ENCODE measurements at regions not wholly inside any gene's neighbourhood (a gene's known extent, or its start where the extent isn't known, plus 50 kb on each side); places are given as distances from the start of the nearest gene placed in this dataset.

- DNase-seq, result no peak
These were observed 276.6 kb downstream of the ZNF621 start for GRCh38 chr3:40801284-40801741.

GRCh38 chr3:40803311-40803710 lies 278.6 kb downstream of the ZNF621 start:
- DNase-seq, result no peak

- no peak for DNase-seq
These were observed 280.7 kb downstream of the ZNF621 start for GRCh38 chr3:40805456-40805855.

GRCh38 chr3:40810813-40811212 lies 286.1 kb downstream of the ZNF621 start:
- DNase-seq, result no peak

- no peak for DNase-seq
These were observed 292.3 kb downstream of the ZNF621 start for GRCh38 chr3:40817017-40817416.

GRCh38 chr3:40821315-40821714 lies 296.6 kb downstream of the ZNF621 start:
- no peak for DNase-seq

GRCh38 chr3:40827226-40827625 lies 302.5 kb downstream of the ZNF621 start:
- no peak for DNase-seq

- DNase-seq, result no peak
These were observed 303.4 kb downstream of the ZNF621 start for GRCh38 chr3:40827942-40828688.

- no peak for DNase-seq
These were observed 304.1 kb downstream of the ZNF621 start for GRCh38 chr3:40828741-40829415.

- no peak for DNase-seq
These were observed 305.1 kb downstream of the ZNF621 start for GRCh38 chr3:40829876-40830275.

- no peak for DNase-seq
These were observed 312.5 kb downstream of the ZNF621 start for GRCh38 chr3:40837300-40837699.

GRCh38 chr3:40841131-40841530 lies 316.4 kb downstream of the ZNF621 start:
- no peak for DNase-seq

GRCh38 chr3:40841570-40842109 lies 316.9 kb downstream of the ZNF621 start:
- no peak for DNase-seq

- DNase-seq, result no peak
These were observed 318.0 kb downstream of the ZNF621 start for GRCh38 chr3:40842714-40843113.

GRCh38 chr3:40843208-40843624 lies 318.5 kb downstream of the ZNF621 start:
- no peak for DNase-seq

- DNase-seq, result no peak
These were observed 319.2 kb downstream of the ZNF621 start for GRCh38 chr3:40843851-40844548.

GRCh38 chr3:40844896-40845295 lies 320.1 kb downstream of the ZNF621 start:
- DNase-seq, result no peak

GRCh38 chr3:40845447-40845846 lies 320.7 kb downstream of the ZNF621 start:
- no peak for DNase-seq

GRCh38 chr3:40845916-40846315 lies 321.2 kb downstream of the ZNF621 start:
- no peak for DNase-seq

GRCh38 chr3:40846451-40846850 lies 321.7 kb downstream of the ZNF621 start:
- no peak for DNase-seq

- DNase-seq, result peak in 7 of 56 donors; percentile 1 to 32 (median 11)
These were observed 322.8 kb downstream of the ZNF621 start for GRCh38 chr3:40847551-40847992.

GRCh38 chr3:40848421-40848820 lies 323.7 kb downstream of the ZNF621 start:
- peak in 1 of 56 donors; percentile 28 for DNase-seq

Measured in amygdala (tissue), 56 donors.